KBM-7 (cell line): ENCODE measurements at regions not wholly inside any gene's neighbourhood (a gene's known extent, or its start where the extent isn't known, plus 50 kb on each side); places are given as distances from the start of the nearest gene placed in this dataset.

Source experiments
- DNase-seq: peaks from one replicate; pipeline ENCODE4 v3.0.0-alpha.2; 2015
- in situ Hi-C: fragments of 300-500 bp; cut with MboI; formaldehyde crosslinking; loops from 2 replicates; pipeline ENCODE4 v1.14.3; 2020; ENCODE audit warnings: low sequenced_read_pairs, low pct_unique_long_range_greater_than_20kb, mixed read lengths

- DNase-seq, result no peak
- in situ Hi-C loops, result no loop called here
Measured at GRCh38 chr3:139794469-139795265, 116.9 kb upstream of the NMNAT3 start.

- in situ Hi-C loops, result no loop called here
- DNase-seq, result no peak
Measured at GRCh38 chr3:139793408-139793807, 115.6 kb upstream of the NMNAT3 start.

GRCh38 chr3:139780593-139780992 is 102.8 kb upstream of the NMNAT3 start:
- no peak for DNase-seq
- in situ Hi-C loops, result no loop called here

- in situ Hi-C loops, result no loop called here
- no peak for DNase-seq
Measured at GRCh38 chr3:139778682-139779233, 101.0 kb upstream of the NMNAT3 start.

GRCh38 chr3:139774560-139775302 is 97.0 kb upstream of the NMNAT3 start:
- no peak for DNase-seq
- in situ Hi-C loops, result no loop called here

GRCh38 chr3:139772539-139773500 is 95.0 kb upstream of the NMNAT3 start:
- DNase-seq, result no peak
- in situ Hi-C loops, result no loop called here

GRCh38 chr3:139771331-139771730 is 93.6 kb upstream of the NMNAT3 start:
- no peak for DNase-seq
- in situ Hi-C loops, result no loop called here

- in situ Hi-C loops, result no loop called here
- no peak for DNase-seq
Measured at GRCh38 chr3:139770577-139770976, 92.8 kb upstream of the NMNAT3 start.

GRCh38 chr3:139769796-139770195 is 92.0 kb upstream of the NMNAT3 start:
- DNase-seq, result no peak
- in situ Hi-C loops, result no loop called here

GRCh38 chr3:139764936-139765335 is 87.2 kb upstream of the NMNAT3 start:
- no peak for DNase-seq

GRCh38 chr3:139764069-139764905 is 86.5 kb upstream of the NMNAT3 start:
- DNase-seq, result no peak
- in situ Hi-C loops, result no loop called here

More at GRCh38 chr3:139764936-139765335, 87.2 kb upstream of the NMNAT3 start:
- in situ Hi-C loops, result no loop called here

GRCh38 chr3:139762302-139762701 is 84.5 kb upstream of the NMNAT3 start:
- in situ Hi-C loops, result no loop called here
- no peak for DNase-seq

- in situ Hi-C loops, result no loop called here
- DNase-seq, result no peak
Measured at GRCh38 chr3:139759470-139759869, 81.7 kb upstream of the NMNAT3 start.

- in situ Hi-C loops, result no loop called here
- no peak for DNase-seq
Measured at GRCh38 chr3:139758654-139759291, 81.0 kb upstream of the NMNAT3 start.

GRCh38 chr3:139757448-139758030 is 79.8 kb upstream of the NMNAT3 start:
- DNase-seq, result no peak
- in situ Hi-C loops, result no loop called here

GRCh38 chr3:139756529-139757103 is 78.8 kb upstream of the NMNAT3 start:
- in situ Hi-C loops, result no loop called here
- DNase-seq, result no peak

- DNase-seq, result no peak
- in situ Hi-C loops, result no loop called here
Measured at GRCh38 chr3:139755551-139755950, 77.8 kb upstream of the NMNAT3 start.
